GM21390 (cell line): ENCODE measurements at regions not wholly inside any gene's neighbourhood (a gene's known extent, or its start where the extent isn't known, plus 50 kb on each side); places are given as distances from the start of the nearest gene placed in this dataset.

ENCODE experiments used
- ATAC-seq: cut with Tn5 transposase; IDR thresholded peaks from one replicate; pipeline ENCODE4 v1.9.1; 2021; ENCODE audit not compliant: unreplicated experiment

DNA sequence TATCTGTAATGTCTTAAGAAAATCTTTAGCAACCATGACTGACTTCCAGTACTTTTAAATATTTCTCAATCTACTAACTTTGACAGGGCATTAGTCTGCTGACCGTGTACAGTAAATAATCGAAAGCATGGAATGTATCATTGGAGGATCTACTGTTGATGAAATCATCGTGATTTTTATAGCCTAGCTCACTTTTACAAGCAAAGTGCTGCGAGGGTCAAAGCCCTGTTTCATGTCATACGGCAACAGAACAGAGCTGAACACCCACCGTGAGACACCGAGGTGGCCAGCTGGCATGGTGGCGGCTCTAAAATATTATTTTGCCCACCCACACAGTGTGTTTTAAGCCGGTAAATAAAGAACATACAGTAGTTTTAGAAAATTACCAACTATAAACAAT lies 679.3 kb downstream of the FAT4 start:
- ATAC-seq: no peak

DNA sequence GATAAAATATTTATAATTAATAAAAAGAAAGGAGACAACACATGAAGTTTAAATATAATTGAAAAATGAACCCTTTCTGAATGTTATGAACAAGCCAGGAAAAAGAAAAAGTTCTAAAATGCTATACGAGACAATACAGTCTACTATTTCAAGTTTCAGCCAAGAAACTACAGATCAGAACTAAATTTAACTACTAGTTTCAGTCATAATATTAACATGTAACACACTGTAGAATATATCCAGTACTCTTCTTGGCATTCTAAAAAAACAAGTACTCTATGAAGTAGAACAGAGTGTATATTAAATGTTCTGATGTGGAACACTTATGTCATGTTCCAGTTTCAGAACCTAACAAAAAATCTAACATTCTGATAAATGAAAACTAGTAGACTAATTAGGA lies 679.7 kb downstream of the FAT4 start:
- no peak for ATAC-seq

- no peak for ATAC-seq
Observed at GRCh38 chr4:126004941-126005340, 690.2 kb downstream of the FAT4 start.

DNA sequence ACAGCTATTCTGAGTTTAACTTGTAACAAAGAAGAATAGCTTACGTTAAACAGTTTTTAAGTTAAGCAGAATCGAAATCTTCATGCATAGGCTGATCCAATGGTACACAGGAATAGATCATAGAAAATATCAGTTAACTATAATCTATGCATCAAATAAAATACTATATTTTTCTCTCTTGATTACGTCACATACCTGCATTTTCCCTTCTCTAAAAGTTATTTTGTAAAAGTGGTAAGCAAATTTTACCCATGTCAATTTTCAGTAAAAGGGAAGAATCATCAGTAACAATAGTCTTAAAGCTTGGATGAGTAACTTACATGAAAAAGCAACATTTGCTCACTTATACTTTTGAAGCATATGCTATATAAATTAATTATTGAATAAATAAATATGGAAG lies 692.4 kb downstream of the FAT4 start:
- ATAC-seq: no peak

GRCh38 chr4:126012691-126013290 lies 698.0 kb downstream of the FAT4 start:
- ATAC-seq: no peak

DNA sequence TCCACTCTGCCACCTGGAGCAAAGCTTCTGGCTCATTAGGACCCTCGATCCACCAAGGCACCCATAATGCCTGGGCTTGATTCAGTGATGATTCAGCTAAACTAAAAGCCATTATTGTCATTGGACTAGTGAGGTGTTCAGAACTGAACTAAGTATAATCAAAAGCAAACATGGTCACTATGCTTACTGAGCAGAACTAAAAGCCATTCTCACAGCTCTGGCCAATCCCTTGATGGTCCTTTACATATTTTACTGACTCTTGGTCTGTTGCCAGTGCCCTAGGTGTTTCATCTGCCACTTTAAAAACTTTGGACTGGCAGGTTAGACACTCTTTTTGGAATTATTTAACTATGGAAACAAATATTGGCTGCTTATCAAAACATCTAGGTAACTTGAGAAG lies 703.5 kb downstream of the FAT4 start:
- no peak for ATAC-seq

DNA sequence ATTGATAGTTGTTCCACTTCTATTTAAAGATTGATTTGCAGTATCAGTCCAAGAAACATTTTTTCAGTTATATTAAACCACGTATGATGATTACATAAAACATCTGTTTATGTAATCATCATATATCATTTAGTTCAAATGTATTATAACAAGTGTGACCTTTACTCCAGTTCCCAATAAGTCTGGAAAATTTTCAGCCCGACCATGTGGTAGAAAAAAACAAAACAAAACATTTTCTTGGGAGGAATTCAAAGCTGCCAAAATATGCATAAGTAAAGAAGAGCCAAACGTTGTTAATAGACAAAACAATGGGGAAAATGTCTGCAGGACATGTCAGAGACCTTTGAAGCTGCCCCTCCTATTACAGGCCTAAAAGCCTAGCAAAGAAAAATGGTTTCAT lies 709.1 kb downstream of the FAT4 start:
- no peak for ATAC-seq

DNA sequence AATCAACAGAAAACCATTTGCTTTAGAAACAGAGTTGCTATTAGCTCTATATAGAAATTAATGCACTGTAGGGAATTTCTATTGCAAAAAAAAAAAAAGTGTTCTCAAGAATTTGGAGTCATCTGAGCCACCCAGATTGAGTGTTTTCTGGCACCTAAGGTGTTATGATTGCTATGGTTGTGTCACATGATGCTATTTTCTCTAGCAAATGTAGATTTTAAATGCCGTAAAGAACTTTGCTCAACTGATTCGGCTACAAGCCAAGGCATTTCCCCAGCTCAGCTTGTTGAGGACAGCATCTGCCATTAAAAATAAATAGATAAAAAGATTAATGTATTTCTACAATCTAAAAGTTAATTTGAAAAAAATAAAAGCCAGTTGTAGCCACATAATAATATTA lies 712.8 kb downstream of the FAT4 start:
- no peak for ATAC-seq

DNA sequence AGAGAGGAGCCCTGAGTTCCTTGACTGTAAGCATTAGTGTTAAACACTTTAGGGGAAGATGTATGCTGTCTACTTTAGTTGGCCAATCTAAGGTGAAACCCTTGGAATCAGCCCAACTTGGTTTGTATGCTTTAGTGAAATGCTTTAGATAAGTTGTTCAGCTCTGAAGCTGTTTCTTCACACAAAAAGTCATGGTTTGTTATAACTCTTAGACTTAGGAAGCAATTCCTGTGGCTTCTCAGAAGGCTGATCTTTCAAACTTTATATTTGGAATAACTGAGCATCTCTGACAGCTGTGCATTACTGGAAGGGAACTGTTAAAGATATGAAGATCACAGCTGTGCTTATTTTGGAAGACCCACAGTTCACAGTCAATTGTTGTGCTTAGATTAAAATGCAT lies 714.1 kb downstream of the FAT4 start:
- no peak for ATAC-seq

- no peak for ATAC-seq
Observed at GRCh38 chr4:126037231-126037630, 722.5 kb downstream of the FAT4 start.

DNA sequence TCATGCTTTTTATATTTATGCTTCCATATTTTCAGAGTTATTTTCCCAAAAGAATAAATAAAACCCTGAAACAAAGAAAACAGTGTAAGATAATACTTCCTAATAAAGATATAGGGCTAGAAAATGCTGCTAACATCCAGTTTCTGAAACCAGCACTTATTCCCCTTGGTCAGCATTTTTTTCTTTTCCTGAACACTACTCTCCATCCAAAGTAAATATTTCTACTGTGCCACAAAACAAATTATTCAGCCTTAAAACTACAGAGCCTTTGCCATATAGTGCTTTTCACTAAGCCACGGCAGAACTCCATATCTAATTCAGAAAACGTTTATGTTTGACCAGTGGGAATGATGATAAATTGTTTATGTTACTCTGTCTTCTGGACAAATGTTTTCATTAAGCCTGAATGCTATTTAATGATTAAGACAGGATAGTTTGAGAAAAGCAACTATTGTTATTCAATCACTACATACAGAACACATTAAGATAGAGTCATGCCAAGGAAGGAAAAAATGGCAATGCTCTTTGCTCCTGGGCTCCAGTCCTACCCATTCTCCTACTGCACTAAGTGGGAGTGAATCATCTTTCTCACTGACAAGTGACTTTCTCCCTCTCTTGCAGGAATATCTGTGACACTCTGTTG lies 723.9 kb downstream of the FAT4 start:
- no peak for ATAC-seq

DNA sequence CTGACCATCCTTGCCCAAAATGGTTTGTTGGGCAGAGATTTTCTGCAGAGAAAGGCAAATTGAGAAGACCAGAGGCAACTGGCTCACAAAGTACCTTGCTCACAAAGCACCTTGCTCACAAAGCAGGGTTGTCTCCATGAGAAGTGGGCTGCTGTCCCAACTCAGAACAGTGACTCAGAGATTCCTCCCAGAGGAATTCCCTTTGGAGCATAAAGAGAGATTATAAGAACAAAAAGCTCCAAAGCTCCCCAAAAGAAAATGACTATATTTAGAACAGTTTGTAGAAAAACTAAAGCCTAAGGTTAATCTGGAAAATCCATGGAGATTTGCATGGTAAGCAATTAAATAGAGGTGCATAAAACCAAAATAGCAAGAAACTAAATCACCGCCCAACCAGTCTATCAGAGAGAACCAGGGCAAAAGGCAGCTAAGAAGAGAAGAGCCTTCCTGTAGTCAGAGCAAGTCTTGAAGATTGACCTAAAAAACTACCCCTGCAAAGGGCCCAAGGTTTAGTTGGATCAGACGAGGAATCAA lies 731.4 kb downstream of the FAT4 start:
- no peak for ATAC-seq

- no peak for ATAC-seq
Observed at GRCh38 chr4:126047114-126047513, 732.4 kb downstream of the FAT4 start.

- ATAC-seq: no peak
Observed at GRCh38 chr4:126051689-126052424, 737.1 kb downstream of the FAT4 start.

DNA sequence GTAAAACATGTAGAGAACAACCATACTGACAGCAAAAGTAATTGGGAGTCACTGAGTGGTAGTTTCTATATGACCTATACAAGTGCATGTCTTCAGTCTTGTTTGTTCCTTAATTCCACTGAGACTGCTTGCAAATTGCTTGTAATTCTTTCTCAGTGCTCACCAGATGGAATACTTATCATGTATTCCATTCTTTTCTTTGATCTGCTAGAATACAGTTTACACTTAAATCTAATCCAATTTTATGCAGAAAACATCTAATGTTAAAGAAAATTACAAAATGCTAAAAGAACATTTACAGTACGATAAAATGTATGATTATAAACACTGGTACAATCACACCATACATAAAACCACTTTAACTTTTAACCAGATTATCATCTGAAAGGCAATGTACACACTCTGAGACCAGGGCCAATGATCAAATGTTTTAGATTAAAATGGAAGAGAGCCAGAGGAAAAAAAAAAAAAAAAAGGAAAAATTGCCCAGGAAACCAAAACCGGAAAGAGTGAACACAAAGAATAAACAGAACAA lies 741.4 kb downstream of the FAT4 start:
- no peak for ATAC-seq

DNA sequence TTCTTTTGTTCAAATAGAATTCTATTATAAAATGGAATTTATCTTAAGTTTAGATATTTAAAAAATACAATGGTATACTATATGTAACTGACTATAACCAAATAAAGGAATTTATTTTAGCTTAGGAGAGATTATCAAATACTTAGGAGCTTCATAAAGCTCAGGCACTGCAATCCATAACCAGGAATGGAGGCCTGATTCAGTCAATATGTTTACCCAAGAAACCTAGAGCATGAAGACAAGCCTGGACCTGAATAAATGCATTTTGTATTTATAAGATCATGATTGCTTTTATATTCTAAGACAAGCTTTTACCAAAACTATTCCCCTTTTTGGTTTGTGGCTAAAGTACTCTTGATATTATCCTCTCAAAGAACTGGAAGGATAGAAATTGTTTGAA lies 742.6 kb downstream of the FAT4 start:
- ATAC-seq: no peak

DNA sequence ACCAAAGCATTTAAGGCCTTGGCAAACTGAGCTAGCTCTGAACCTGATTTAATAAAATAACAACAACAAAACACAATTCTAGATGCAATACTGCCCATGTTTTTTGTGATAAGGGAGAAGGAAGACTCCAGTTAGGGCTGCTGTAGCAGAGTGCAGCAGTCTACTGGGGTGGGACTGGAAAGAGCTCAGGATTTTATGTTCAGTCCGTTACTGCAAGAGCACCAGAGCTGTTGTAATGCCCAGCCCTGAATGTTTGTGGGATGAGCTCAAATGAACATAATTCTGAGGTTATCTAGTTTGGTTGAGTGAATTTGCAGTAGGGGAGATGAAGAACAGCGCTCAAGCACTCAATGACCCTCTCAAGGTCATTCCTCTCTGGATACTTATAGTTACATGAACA lies 743.8 kb downstream of the FAT4 start:
- ATAC-seq: no peak

DNA sequence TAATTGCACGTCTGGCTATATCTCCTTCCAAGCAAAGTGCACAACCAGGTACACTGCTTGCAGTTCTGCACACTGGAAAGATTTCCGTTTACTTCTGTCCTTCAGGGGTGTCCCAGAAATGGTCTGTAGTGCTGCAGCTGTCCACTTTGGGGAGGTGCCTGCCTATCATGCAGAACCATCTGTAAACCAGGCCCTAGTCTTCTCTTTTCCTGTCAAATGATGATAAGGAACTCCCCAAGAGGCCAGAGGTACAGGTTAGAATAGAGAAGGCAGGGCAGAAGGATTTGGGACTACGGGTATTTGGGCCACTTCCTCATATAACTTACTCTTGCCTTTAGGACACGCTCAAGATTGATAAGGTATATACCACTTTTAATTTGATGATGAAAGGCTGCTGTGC lies 746.9 kb downstream of the FAT4 start:
- no peak for ATAC-seq

- no peak for ATAC-seq
Observed at GRCh38 chr4:126065016-126065415, 750.3 kb downstream of the FAT4 start.

DNA sequence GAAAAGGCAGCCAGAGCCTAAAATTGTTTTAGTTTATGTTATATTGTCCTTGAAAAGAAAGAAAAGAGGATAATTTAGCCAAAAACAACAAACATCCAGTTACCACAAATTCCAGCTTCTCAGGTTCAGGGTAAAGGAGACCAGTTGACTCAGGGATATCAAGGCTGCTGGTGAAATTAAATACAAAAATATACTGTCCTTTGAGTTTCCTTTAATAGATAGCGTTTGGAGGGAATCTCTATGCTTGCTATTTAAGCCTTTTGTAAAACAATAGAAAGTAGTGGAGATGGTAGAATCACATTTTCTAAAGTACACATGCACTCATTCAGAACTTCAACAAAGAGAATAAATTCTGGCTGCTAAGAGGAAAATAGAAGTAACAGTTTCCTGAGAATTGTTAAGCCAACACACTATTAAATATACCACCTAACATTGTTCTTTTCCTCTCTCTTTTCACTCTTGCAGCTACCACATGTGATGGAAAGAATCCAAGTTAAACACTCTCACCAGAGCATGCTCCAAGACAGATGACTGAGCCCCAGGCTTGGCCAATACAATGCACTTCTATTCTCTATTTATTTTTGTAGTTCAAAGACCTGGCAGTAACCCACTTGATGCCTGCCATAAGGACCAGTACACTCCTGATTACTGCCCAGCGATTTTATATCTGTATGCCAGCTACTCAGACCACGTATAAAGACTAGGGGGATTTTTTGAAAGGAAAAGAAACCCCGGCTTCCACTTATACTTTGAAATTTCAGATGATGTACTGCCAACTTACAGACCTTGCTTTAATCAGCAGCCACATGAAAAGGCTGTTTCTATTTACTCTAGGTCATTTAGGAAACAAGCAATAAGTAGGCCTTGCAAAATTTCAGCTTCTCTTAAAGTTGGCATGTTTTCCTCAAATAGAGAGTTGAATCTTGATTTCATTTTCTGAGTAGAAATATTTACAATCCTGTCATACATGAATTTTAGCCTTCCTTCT lies 756.9 kb downstream of the FAT4 start:
- no peak for ATAC-seq

GRCh38 chr4:126081336-126081735 lies 766.6 kb downstream of the FAT4 start:
- ATAC-seq: no peak
